ENCODE measurements at regions not wholly inside any gene's neighbourhood (a gene's known extent, or its start where the extent isn't known, plus 50 kb on each side); places are given as distances from the start of the nearest gene placed in this dataset.

- no peak overlapping the region for H3K27ac ChIP-seq (ENCODE audit: insufficient read depth, low read length)
- no peak overlapping the region for H2AFZ ChIP-seq (replicated peaks; ENCODE audit: low read length, poor library complexity)
- H3K18ac ChIP-seq (ENCODE audit: low read depth, low read length) = no peak overlapping the region
- H3K27me3 ChIP-seq (ENCODE audit: control insufficient read depth, insufficient read depth, low read length) = no peaks in the 10 kb centered on the region
- H3K4me3 ChIP-seq (ENCODE audit: insufficient read depth, low read depth, low read length) = no peak overlapping the region
- intact Hi-C loops (cut with micrococcal nuclease) (loop anchor here (10.0 kb wide), 1 partner anchor 1277 kb away; no protein-coding TSS in a partner anchor), in situ Hi-C loops (cut with MboI; ENCODE audit: low sequenced_read_pairs) (loop anchor here (25.0 kb wide), 1 partner anchor 1240 kb away; no protein-coding TSS in a partner anchor), dilution Hi-C loops (cut with HindIII; ENCODE audit: low sequenced_read_pairs, unreplicated experiment) (no loop called here)
- H3K4ac ChIP-seq (ENCODE audit: low read depth, low read length) = no peak overlapping the region
- H4K20me1 ChIP-seq (ENCODE audit: insufficient read depth, low read length) = no peaks in the 10 kb centered on the region
- TF ChIP-seq ELK1 (IDR thresholded peaks at IDR 0.05; ENCODE audit: borderline replicate concordance, low read depth, low read length) (no peak), FOS (IDR thresholded peaks at IDR 0.05; ENCODE audit: low read depth, low read length) (no peak), CEBPB (IDR thresholded peaks at IDR 0.05; ENCODE audit: low read depth, low read length) (no peak), MAFK (IDR thresholded peaks at IDR 0.05; ENCODE audit: low read depth, low read length) (no peak), SMC3 (IDR thresholded peaks at IDR 0.05; ENCODE audit: low read depth, low read length) (no peak), CTCF (conservative IDR thresholded peaks at IDR 0.05; ENCODE audit: low read depth, low read length) (no peak)
- H3K79me1 ChIP-seq (ENCODE audit: low read depth in 1 of 2, low read length in 2 of 2) = no peaks in the 10 kb centered on the region
- no peak overlapping the region for H2BK15ac ChIP-seq (ENCODE audit: low read depth, low read length)
- H3K14ac ChIP-seq (replicated peaks; ENCODE audit: low read depth, low read length) = no peak overlapping the region
- H3K4me1 ChIP-seq (ENCODE audit: control insufficient read depth, insufficient read depth, low read length) = 0 out of 2 replicates have a peak, but pooled peaks cover 2% of the 10 kb centered on the region
- no peak overlapping the region for H2AK5ac ChIP-seq (ENCODE audit: low read depth, low read length)
- no peak overlapping the region for H4K8ac ChIP-seq (ENCODE audit: low read depth in 2 of 2, low read length in 2 of 2)
- DNase-seq (no peak), ATAC-seq (ENCODE audit: low read depth) (no peak)
- no peaks in the 10 kb centered on the region for H3K9me3 ChIP-seq (ENCODE audit: control insufficient read depth, insufficient read depth, low read length)
- no peak overlapping the region for H2AK9ac ChIP-seq (replicated peaks; ENCODE audit: low read depth, low read length, poor library complexity)
- H3K4me2 ChIP-seq (ENCODE audit: low read depth, low read length) = no peak overlapping the region
- no peak overlapping the region for H2BK5ac ChIP-seq (ENCODE audit: low read depth, low read length, poor library complexity, severe bottlenecking)
- BruUV-seq (replicated peaks) = no TSS peak
- no peak overlapping the region for H4K91ac ChIP-seq (ENCODE audit: insufficient read depth, low read depth, low read length)
- no peaks in the 10 kb centered on the region for H3K36me3 ChIP-seq (ENCODE audit: control insufficient read depth, insufficient read depth, low read length)
- no peak overlapping the region for H2BK120ac ChIP-seq (ENCODE audit: low read depth, low read length)
- no peaks in the 10 kb centered on the region; the same call in 1 of the 2 replicates for H3K9me1 ChIP-seq (ENCODE audit: insufficient read depth, low read length)
- H3K9ac ChIP-seq (ENCODE audit: low read depth, low read length) = no peak overlapping the region
- no peak overlapping the region for H3K56ac ChIP-seq (ENCODE audit: extremely low read depth, insufficient read depth, low read length)
- ChIA-PET POLR2A (ENCODE audit: unreplicated experiment) (no interaction called here), CTCF (no interaction called here)
- no peak overlapping the region for H4K5ac ChIP-seq (ENCODE audit: low read depth, low read length)
- WGBS, 2 experiments (ENCODE audit: extremely low coverage in 2 of 2, insufficient read length in 1 of 2) = no CpG with 5 or more reads among the region's 2 CpGs
- no peak overlapping the region for H2BK20ac ChIP-seq (ENCODE audit: low read depth, low read length)
- no peak overlapping the region for H3K23ac ChIP-seq (ENCODE audit: low read depth, low read length)
Observed at GRCh38 chr5:97547430-97547829, 364.4 kb upstream of the RIOK2 start.
